WERI-Rb-1 (cell line): ENCODE measurements at regions not wholly inside any gene's neighbourhood (a gene's known extent, or its start where the extent isn't known, plus 50 kb on each side); places are given as distances from the start of the nearest gene placed in this dataset.

Source experiments
- DNase-seq: peaks from one replicate; pipeline ENCODE4 v3.0.0-alpha.2; 2020
- H3K27ac ChIP-seq: fragments of 250-450 bp; sonication (Bioruptor Pico); 2 replicates; pipeline ENCODE4 v1.5.1; 2020; ENCODE audit warnings: mild to moderate bottlenecking, moderate library complexity
- H3K27me3 ChIP-seq: fragments of 250-450 bp; sonication (Bioruptor Pico); 2 replicates; pipeline ENCODE4 v1.5.1; 2021; ENCODE audit warnings: mild to moderate bottlenecking, low read depth, moderate library complexity; ENCODE audit not compliant: insufficient read depth, severe bottlenecking
- H3K36me3 ChIP-seq: fragments of 250-450 bp; sonication (Bioruptor Pico); 2 replicates; pipeline ENCODE4 v1.5.1; 2020; ENCODE audit warnings: mild to moderate bottlenecking, moderate library complexity
- H3K4me3 ChIP-seq: 2 replicates; pipeline ENCODE4 v1.5.1; 2011; ENCODE audit warnings: low read depth, mild to moderate bottlenecking, control low read depth, low read length
- H3K9me3 ChIP-seq: fragments of 250-450 bp; sonication (Bioruptor Pico); 2 replicates; pipeline ENCODE4 v1.5.1; 2021; ENCODE audit warnings: mild to moderate bottlenecking, moderate library complexity; ENCODE audit not compliant: severe bottlenecking
- TF ChIP-seq, protein P1 (sequence below): IDR thresholded peaks from 2 replicates; pipeline ENCODE4 v1.5.1; 2011; ENCODE audit warnings: low read depth, mild to moderate bottlenecking, control low read depth, inconsistent platforms, low read length

DNA sequence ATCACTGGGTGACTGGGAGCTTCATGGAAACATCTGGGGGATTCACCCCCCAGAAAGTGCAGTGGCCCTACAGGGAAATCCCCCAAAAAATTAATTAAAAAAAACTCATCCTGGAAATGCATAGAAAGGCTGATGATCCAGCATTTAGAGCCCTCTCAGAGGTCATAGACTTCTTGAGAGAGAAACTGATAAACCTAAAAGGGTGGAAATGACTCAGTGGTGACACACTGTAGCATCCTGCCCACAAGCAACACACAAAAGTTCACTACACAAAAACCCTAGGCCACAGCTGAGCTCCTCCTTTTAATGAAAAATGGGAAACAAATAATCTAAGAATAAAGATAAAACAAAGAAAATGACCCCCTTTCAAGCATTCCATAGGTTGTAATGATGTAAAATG is 911.5 kb downstream of the GLUD2 start:
- DNase-seq, result no peak
- Histone ChIP-seq H3K27me3 (no peaks in the 10 kb centered on the region), H3K36me3 (no peaks in the 10 kb centered on the region), H3K27ac (no peak overlapping the region), H3K9me3 (no peaks in the 10 kb centered on the region), H3K4me3 (no peak overlapping the region)
- TF ChIP-seq, protein P1, sequence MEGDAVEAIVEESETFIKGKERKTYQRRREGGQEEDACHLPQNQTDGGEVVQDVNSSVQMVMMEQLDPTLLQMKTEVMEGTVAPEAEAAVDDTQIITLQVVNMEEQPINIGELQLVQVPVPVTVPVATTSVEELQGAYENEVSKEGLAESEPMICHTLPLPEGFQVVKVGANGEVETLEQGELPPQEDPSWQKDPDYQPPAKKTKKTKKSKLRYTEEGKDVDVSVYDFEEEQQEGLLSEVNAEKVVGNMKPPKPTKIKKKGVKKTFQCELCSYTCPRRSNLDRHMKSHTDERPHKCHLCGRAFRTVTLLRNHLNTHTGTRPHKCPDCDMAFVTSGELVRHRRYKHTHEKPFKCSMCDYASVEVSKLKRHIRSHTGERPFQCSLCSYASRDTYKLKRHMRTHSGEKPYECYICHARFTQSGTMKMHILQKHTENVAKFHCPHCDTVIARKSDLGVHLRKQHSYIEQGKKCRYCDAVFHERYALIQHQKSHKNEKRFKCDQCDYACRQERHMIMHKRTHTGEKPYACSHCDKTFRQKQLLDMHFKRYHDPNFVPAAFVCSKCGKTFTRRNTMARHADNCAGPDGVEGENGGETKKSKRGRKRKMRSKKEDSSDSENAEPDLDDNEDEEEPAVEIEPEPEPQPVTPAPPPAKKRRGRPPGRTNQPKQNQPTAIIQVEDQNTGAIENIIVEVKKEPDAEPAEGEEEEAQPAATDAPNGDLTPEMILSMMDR, result no peak

DNA sequence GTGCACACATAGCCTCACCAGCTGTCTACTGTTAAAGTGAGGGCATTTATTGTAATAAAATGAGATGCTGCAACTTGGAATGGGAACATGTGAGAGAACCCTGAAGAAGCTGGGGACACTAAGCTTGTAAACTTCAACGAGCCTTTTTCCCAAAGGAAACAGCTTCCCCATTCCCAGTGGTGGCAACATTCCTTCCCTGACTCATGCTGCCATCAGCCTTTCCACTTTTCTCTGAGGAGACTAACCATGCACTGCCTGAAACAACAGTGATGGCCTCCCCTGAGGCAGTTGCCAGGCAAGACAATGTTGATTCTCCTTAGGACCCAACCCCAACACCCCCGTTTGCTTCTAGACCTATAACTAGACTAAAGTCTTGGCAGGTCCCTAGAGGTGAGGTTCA is 928.3 kb downstream of the GLUD2 start:
- DNase-seq, result no peak

DNA sequence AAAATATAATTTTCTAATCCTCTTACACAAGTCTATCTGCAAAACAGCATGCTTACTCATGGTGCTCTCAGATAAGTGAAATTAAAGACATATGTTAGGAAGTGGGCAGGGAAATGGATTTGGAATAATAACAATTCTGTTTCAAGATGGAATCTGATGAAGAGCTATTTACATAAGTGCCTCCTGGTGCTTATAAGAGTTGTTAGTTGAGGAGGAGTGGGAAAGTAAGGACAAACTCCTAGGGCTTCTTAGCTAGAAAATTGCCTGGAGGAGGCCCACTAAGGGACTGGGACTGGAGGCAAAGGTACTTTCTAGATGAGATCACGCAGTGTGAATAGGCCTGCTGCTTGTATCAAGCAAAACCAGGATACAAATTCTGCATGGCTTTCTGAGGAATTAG is 939.8 kb downstream of the GLUD2 start:
- Histone ChIP-seq H3K27me3 (peaks cover 7% of the 10 kb centered on the region), H3K27ac (no peak overlapping the region), H3K4me3 (no peak overlapping the region), H3K36me3 (no peaks in the 10 kb centered on the region), H3K9me3 (no peaks in the 10 kb centered on the region)
- no peak for DNase-seq
- TF ChIP-seq, protein P1, result no peak

More for the DNA sequence above, 928.3 kb downstream of the GLUD2 start:
- H3K9me3 ChIP-seq, result no peaks in the 10 kb centered on the region
- TF ChIP-seq, protein P1, result no peak
- H3K27ac ChIP-seq, result no peak overlapping the region
- no peak overlapping the region for H3K4me3 ChIP-seq
- H3K27me3 ChIP-seq, result no peaks in the 10 kb centered on the region
- H3K36me3 ChIP-seq, result no peaks in the 10 kb centered on the region

DNA sequence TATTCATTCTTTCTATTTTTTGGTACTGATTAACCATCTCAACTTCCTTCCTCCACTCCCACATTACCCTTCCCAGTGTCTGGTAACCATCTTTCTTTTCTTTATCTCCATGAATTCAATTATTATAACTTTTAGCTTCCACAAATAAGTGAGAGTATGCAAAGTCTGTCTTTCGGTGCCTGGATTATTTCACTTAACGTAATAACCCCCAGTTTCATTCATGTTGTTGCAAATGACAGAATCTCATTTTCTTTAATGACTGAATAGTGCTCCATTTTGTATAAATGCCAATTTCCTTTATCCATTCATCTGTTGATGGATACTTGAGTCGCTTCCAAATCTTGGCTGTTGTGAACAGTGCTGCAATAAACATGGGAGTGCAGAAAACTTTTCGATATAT is 940.4 kb downstream of the GLUD2 start:
- Histone ChIP-seq H3K9me3 (no peaks in the 10 kb centered on the region), H3K27me3 (peaks cover 9% of the 10 kb centered on the region), H3K36me3 (no peaks in the 10 kb centered on the region), H3K4me3 (no peak overlapping the region), H3K27ac (no peak overlapping the region)
- DNase-seq, result no peak
- TF ChIP-seq, protein P1, result no peak

DNA sequence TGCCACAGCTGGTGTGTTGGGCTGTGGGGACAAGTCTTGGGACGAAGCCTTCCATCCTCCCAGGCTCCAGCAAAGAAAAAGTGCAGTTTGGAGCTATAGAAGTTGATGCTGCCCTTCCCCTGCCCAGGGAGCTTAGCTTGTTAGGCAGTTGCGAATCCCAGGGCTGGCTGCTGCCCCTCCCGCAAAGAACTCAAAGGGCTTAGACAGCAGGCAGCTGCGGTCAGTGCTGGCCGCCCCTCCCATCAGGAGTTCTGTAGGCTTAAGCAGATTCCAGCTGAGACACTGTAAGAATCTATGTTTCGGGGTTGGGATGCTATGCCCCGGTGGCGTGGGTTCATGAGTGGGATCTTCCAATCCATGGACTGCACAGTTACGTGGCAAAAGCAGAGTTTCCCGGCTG is 956.7 kb downstream of the GLUD2 start:
- Histone ChIP-seq H3K9me3 (no peaks in the 10 kb centered on the region), H3K27me3 (peaks cover 23% of the 10 kb centered on the region), H3K4me3 (no peak overlapping the region), H3K36me3 (no peaks in the 10 kb centered on the region), H3K27ac (no peak overlapping the region)
- peak; percentile 5 for DNase-seq
- TF ChIP-seq, protein P1, result no peak

DNA sequence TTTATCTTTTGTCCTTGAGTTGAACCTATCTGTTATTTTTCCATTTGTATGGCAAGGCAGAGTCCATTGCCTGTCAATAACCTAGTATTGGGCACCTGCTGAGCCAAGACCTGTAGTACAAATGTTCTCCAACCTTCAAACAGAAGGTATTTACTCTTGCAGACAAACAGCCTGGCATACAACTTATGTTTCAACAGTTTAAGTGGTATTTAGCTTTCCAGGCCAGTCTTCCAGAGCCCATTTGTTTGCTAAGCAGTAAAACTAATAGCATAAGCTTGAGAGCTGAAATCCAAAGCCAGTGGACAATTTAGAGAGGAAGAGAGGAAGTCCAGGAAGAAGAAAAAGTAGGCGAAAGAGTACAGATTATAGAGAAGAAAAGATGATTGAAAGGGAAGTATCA is 979.3 kb downstream of the GLUD2 start:
- Histone ChIP-seq H3K27me3 (peaks cover 11% of the 10 kb centered on the region), H3K36me3 (no peaks in the 10 kb centered on the region), H3K27ac (no peak overlapping the region), H3K9me3 (no peaks in the 10 kb centered on the region), H3K4me3 (no peak overlapping the region)
- TF ChIP-seq, protein P1, result no peak
- DNase-seq, result no peak
